ENCODE measurements at regions not wholly inside any gene's neighbourhood (a gene's known extent, or its start where the extent isn't known, plus 50 kb on each side); places are given as distances from the start of the nearest gene placed in this dataset.

DNA sequence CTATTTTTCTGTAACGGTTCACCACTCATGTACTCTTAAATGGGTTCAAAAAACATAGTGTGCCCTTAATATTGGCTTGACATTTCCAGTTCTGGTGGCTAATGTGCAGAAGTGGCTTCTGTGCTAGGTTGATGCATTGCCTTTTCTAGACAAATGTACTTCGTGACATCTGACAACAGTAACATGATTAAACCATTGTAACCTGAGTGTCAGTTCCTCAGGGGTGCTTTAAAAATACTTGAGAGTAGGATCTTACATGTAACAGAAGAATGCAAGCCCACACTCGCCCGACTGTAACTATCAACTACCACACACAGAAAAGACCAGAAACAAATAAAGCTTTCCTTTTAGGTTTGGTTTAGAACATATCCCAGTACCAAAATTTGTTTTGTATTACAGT, 393.4 kb upstream of the NFE2L3 start:
- no peak for DNase-seq

DNA sequence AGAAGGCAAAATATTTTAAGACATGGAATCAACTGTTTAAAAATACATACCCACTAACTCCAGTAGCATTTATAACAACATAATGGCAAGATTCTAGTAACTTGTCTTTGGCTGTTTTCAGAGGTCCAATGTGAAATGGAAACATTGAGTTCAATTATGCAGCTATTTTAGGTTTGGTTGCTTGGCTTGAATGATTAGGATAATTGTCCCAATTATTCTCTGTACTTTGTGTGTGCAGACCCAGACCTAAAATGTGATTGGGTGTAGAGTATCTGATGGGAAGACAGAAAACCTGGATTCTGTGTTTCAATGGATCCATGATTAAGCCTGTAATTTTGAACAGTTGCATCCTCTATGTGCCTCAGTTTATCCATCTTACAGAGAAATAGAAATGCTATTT, 392.7 kb upstream of the NFE2L3 start:
- no peak for DNase-seq

DNA sequence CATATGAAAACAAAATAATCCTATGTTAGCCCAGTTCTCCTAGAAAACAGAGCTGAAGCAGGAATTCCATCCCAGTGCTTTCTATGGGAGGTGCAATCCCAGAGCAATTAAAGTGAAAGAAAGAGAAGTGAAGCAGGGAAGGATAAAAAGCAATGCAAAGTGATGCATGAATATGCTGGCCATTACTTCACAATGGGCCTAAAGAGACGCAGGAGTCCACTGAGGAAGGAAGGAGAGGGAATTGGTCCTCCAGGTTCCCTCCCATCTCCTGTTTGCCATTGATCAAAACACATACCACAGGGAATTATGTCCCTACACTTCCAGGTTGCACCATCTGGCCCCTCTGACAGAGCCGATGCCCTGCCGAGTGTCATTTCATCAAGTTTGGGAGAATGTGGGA, 392.2 kb upstream of the NFE2L3 start:
- no peak for DNase-seq

DNA sequence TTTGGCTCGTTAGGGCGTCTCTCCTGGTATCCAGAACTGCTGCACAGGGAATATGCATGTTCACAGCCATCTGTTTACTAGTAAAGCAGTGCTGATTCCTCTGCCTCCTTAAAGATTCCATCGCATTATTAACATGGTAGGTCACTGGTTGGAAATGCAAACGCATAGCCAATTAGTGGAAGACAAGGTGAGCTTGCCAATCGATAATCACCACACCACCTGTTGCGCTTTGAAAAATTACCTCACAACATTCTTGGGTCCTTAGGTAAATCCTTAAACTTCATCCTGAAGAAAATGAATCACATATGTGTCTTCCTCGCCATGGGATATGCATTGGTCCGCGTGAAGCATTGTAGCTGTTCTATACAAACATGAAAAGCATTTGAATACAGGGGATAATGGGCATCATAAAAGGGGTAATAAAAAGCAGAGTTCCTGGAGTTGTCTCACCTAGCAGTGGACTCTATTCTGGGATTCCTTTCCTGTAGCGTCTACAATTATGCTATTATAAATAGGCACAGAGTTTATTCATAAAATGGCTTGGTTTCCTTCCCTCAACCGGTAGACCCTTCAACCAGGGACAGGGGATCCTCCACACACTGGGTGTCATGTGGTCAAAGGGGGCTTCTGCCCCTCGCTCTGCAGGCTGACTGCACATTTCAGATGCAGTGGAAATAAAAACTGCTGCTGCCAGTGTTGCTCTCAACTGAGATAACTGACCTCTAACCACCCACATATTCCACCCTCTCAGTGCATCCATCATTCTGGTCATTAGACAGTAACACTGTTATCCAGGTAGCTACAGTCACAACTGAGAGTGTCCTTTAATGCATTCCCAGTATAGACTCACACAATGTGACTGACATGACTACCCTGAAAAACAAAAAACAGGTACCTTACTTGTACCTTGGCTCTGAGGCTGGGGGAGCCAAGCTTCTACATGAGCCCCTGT, 389.2 kb upstream of the NFE2L3 start:
- DNase-seq = no peak

DNA sequence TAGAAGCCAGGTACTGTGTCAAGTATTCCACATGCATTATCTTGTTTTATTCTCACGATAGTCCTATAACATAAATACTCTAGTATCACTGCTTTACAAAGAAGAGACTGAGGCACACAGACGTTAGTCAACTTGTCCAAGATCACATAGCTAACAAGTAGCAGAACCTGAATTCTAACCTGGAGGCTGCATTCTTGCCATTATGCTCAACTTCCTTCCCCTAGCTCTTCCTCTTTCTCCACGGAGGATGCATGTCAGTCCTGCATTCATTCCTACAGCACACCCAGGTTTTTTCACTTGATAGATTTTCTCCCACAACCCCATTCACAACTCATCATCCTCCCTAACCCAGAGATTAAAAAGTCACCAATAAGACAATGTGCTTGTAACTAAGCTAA, 388.5 kb upstream of the NFE2L3 start:
- DNase-seq = no peak

DNA sequence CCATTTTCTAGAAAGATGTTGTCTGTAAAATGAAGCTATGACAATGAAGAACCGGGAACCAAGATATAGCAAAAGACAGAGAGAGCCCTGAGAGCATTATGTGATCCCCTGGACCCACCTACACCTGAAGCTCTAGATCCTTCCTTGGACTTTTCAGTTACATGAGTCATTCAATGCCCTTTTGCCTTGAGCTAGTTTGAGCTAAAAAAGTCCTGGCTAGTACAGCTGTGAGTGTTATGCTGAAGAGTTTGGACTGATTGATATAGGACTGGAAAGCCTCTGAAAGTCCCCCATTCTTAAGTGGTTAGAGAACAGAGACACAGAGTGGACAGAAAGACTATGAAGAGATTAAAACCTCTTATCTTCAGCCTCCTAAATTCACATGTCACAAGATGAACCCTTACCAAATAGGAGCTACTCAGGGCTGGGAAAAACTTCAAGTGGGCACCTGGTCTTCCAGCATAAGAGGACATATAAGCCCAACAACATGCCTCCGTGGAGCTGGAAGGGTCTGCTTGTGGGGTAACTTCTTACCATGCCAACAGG, 386.8 kb upstream of the NFE2L3 start:
- no peak for DNase-seq

DNA sequence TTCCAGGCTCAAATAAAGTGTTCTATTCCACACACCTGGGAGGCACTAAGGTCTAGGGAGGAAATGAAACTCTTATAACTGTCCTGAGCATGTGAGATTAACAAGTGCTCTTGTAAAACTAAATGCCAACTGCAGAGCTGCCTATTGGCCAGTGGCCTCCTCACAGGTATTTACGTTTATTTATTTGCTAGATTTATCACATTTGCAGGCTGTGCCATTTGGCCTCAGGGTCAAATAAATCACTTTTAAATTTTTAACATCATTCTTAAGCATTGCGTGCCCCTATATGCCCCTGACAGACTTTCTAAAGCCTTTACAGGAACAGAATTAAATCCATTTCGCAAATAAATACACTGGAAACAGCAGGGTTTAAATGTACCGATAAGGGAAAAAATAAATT, 381.8 kb upstream of the NFE2L3 start:
- DNase-seq = no peak

DNA sequence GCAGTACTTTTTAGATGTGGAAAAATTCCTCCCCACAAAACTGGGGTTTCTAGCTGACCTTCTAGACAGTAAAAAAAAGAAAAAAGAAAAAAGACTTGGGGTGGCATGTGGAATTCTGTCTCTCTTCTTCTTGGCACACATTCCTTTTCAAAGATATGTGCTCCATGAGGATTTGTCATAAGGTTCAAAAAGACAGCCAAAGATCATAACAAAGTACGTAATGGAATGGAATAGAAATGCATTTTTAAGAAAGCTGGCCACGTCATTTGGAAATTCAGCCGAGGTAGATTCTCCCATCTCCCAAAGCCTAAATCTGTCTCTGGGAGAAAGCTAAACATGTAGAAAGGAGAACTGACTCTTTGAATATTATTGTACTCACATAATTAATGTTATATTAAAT, 381.3 kb upstream of the NFE2L3 start:
- DNase-seq = peak; percentile 6

DNA sequence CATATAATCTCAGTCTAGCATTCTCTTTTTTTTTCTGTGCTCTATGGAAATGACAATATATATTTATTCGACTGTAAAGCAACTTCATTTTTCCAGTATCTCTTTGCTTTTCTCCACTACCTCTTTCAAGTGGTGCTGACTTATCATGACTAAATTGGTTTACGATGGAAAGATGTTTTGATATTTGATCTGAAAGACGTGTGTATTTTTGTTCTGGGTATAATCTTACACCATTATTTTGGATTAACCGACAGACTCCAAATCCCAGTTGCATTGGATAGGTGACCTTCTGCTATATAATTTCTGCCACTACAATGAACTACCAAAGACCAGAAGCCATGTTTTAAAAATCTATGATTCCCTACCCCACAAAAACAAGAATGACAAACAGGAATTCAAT, 380.5 kb upstream of the NFE2L3 start:
- no peak for DNase-seq

DNA sequence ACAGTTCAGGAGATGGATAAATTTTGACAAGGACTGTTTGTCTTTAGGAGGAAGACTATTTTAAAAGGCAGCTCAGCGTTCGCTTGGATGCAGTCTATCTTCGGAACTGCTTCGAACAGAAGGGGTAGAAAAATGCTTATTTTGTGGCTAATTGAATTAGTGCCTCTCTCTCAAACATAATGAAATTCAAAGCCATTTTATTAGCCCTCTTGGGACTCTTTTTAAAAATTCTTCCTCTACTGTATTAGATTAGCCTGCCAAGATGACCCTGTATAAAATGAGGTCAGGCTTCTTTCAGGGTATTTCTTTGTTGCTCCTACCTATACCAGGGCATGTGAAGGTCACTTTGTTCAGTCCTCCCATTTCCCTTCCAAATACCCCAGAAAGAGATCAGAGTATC, 379.2 kb upstream of the NFE2L3 start:
- no peak for DNase-seq

DNA sequence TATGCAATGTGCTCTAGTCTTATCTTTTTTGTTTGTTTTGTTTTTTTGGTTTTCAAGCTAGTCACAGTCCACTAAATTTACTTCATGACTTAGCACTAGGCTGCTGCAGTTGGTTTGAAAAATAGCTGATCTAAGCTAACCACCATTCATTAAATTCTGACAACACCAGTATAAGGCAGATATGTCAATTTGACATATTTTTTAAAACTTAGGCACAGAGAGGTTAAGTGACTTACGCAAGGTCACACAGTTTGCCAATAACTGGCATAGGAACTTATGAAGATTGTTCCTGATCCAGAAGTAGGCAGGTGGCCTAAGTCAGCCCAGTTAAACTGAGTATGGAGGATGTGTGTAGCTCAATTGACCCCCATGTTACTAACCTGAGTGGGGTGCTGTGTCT, 377.3 kb upstream of the NFE2L3 start:
- DNase-seq = no peak

DNA sequence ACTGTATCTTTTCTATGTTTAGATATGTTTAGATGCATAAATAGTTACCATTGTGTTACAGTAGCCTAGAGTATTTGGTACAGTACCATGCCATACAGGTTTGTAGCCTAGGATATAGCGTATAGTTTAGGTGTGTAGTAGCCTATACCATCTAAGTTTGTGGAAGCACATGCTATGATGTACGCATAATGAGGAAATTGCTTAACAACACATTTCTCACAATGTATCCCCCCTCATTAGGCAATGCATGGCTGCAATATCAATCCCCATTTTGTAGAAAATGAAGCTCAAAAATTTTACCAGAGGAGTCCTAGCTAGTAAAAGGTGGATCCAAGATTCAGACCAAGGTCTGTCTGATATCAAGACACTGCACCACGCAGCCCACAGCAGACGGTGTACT, 376.4 kb upstream of the NFE2L3 start:
- DNase-seq = no peak

DNA sequence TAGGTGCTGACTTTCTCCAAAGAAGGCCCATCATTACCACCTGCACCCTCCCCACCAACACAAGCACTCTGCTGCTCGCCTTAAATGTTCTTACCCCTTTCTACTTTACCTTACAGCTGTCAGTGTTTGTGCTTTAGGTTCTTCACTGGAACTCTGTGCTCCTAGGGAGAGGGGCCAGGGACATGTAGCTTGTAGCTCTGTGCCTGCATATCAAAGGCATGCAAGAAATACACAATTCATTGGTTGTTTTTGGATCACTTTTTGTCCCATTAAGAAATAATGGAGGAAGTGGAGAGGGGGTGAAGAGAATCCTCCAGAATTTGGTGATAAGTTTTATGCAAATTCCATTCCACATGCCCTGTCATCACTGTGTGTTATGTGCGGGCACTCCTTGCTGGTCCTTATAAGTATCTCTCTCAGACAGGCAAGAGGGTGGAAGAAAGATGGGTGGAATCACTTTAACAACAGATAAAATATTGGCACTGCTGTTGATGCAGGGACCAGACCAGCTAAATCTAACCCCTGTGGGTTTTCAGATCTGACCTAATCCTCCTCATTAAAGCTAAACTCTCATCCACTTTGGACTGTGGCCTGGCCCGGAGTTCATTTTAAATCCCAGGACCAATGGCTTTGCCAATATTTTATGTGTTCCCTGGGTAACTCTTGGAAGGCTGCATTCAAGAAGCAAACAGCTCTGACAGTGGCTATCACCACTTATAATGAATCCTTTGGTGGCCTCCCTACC, 375.8 kb upstream of the NFE2L3 start:
- no peak for DNase-seq

DNA sequence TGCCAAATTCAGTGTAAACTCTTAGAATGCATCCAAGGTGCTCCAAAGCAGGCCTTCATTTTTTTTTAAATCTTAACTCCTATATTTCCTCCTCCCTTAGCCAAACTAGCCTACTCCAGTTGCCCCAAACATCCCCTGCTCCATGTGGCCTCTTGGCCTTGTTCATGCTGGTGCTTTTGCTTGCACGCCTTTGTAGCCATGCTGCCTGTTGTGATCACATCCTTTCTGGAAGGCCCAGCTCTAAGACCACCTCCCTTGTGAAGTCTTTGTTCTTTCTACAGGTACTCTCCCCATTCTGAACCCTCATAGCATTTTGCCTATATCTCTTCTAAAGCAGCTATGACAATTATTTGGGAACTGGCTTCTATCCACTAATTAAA, 375.3 kb upstream of the NFE2L3 start:
- no peak for DNase-seq

DNA sequence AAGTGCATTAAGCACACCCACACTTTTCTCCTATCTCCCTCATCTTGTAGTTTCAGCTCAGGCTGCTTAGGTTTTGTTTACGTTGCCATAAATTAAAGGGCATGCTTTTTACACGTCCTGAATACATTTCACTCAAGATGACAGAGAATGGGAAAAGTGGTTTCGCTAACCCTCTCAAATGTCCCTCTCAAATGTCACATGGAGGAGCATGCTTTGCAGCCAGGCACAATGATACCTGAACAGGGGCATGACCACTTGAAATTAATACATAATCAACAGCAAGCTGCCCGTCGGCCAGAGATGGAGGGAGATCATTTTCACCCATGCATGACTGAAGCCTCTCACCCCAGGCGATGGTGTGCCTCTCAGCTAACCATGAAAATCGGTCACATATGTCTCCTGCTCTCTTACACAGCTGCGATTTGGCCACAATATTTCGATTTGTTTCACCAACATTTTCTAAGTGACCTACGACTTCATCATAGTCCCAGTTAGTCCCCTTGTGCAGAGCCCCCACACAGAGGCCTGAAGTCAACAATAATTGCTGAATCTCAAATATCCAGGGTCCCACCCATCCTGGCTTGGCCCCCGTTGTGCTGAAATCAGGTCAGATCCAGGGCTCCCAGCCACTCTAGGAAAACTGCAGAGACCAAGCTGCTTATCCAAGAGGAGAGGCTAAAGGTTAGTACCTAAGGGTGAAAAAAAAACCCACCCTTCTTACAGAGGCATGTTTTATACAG, 373.9 kb upstream of the NFE2L3 start:
- no peak for DNase-seq

DNA sequence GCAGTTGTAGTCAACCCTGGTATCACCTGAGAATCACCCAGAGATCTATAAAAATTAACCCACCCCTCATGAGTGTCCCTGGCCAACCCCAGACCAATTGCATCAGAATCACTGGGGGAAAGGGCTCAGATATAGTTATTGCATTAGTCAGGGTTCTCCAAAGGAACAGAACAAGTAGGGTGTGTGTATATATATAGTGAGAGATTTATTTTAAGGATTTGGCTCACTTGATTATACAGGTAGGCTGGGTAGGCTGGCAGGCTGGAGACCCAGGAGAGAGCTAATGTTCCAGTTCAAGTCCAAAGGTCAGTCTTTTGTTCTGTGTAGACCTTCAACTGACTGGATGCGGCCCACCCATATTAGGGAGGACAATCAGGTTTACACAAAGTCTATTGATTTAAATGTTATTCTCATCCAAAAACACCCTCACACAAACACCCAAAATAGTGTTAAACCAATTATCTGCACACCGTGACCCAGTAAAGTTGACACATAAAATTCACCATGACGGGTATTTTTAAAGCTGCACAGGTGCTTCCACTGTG, 372.9 kb upstream of the NFE2L3 start:
- no peak for DNase-seq

DNA sequence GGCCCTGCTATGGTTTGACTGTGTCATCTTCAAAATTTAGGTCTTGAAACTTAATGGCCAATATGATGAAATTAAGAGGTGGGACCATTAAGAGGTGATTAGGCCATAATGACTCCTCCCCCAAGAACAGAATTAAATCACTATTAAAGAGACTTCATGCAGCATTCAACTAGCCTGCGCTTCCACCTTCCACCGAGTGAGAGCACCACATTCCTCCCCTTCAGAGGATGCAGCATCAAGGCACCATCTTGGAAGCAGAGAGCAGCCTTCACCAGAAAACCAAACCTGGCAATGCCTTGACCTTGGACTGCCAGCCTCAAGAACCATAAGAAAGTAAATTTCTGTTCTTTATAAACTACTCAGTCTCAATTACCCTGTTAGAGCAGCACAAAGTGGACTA, 371.1 kb upstream of the NFE2L3 start:
- no peak for DNase-seq

DNA sequence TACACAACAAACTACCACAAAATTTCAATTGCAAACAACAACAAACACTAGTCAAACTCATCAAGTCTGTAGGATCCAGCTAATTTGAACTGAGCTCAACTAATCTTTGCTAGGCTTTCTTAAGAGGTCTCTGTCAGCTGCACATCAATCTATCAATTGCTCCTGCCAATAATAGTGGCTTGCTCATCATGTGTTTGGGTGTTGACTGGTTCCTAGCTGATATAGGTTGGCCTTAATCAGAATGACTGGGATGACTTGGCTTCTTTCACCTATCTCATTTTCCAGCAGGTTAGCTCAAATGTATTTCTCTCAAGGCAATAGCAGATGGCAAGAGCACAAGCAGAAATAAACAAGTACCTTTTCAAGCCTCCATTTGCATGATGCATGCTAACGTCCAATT, 370.3 kb upstream of the NFE2L3 start:
- no peak for DNase-seq

DNA sequence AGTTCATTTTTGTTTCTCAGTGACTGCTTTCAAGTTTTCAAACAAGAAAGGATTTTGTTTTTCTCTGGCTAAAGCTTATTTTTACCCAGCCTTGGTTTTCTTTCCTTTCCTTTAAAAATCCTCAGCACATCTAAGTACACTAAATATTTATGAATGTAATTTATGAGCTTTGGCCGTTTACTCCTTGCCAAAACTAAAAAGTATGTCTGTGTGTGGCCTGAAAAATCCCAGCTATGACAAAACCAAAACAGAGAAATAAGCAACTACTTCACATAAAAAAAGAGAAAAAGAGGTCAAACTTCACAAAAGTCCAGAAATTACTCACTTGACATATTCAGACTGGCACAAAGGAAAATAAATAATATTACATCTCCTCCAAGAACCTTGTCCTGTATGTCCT, 365.1 kb upstream of the NFE2L3 start:
- DNase-seq = peak; percentile 53

DNA sequence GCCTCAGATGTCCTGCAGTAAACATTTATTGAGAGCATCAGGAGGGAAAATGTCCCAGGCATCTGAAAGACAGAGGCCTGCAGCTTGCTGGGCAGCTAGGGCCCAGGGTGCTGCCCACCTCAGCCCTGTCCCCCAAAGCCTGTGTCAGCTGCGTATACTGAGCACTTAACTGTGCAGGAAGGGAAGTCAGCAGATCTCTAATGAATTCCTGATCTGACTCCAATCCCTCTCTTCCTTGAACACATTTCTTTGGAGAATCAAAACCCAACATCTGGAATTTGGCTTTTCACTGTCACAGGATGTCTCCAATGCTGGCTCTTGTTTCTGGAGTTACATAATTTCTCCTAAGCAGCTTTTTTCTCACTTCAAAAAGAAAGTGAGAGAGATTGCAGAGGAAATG, 364.7 kb upstream of the NFE2L3 start:
- peak; percentile 17 for DNase-seq

DNA sequence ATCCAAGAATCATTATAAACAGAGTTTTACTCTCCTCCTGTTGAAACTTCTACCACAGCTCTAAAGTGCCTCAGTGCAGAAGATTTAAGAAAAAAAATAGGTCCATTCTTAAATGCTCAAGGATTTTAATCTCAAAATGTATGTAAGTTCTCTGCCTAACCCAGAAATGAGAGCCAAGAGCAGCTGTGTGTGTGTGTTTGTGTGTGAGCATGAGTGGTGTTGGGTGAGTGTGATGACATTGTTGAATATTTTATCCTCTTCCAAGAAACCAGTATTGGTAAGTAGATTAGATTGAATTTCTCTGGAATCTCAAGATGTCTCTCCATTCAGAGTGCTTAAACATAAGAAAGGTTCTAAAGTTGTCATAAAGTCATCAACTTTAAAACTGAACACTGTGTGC, 363.6 kb upstream of the NFE2L3 start:
- DNase-seq = no peak

DNA sequence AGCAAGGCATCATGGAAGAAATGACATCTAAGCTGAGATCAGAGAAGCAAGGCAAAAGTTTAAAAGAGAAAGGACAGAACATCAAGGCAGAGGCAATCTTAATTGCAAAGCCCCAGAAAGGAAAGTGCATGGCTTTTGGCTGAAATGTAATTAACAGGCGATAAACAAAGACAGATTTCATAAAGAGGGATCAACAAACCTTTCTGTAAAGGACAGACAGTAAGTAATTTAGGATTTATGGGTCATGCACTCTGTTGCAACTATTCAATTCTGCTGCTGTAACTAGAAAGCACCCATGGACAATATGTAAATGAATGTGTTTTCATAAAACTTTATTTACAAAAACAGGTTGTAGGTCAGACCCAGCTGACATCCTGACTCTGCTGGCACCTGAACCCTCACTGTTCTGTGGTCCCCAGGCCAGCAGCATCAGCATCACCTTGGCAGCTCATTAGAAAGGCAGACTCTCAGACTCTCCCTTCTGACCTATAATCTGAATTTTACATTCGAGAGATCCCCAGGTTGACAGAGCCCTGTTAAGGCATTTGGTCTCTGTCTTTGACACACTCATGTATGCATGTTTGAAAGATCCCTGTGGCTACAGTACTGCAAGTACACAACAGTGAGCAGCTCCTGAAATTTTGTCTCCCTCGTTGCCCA, 362.9 kb upstream of the NFE2L3 start:
- no peak for DNase-seq

Data from fibroblast of skin of scalp (primary cell).